ENCODE measurements at regions not wholly inside any gene's neighbourhood (a gene's known extent, or its start where the extent isn't known, plus 50 kb on each side); places are given as distances from the start of the nearest gene placed in this dataset.

DNA sequence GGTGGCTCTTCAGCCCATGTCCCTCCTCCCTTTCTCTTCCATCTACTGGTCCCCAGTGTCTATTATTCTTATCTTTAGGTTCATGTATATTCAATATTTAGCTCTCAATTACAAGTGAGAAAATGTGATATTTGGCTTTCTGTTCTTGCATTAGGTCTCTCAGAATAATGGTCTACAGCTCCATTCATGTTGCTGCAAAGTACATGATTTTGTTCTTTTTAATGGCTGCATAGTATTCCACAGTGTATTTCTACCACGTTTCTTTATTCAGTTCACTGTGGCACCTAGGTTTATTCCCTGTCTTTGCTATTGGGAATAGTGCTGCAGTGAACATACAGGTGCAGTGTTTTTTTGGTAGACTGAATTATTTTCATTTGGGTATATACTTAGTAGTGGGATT lies 1308.8 kb downstream of the EFNA5 start:
- Histone ChIP-seq H3K4me3 (ENCODE audit: insufficient read depth, low read depth, low read length) (no peak overlapping the region), H3K18ac (ENCODE audit: low read depth, low read length) (no peak overlapping the region), H3K23ac (ENCODE audit: low read depth, low read length) (no peak overlapping the region), H3K9me1 (ENCODE audit: insufficient read depth, low read length) (no peaks in the 10 kb centered on the region), H4K8ac (ENCODE audit: low read depth in 2 of 2, low read length in 2 of 2) (no peak overlapping the region), H4K5ac (ENCODE audit: low read depth, low read length) (no peak overlapping the region), H4K91ac (ENCODE audit: insufficient read depth, low read depth, low read length) (no peak overlapping the region), H2BK20ac (ENCODE audit: low read depth, low read length) (no peak overlapping the region), H3K27me3 (ENCODE audit: control insufficient read depth, insufficient read depth, low read length) (no peaks in the 10 kb centered on the region), H2BK120ac (ENCODE audit: low read depth, low read length) (no peak overlapping the region), H3K9ac (ENCODE audit: low read depth, low read length) (no peak overlapping the region), H3K4me1 (ENCODE audit: control insufficient read depth, insufficient read depth, low read length) (no peaks in the 10 kb centered on the region), H3K4me2 (ENCODE audit: low read depth, low read length) (no peak overlapping the region), H2BK15ac (ENCODE audit: low read depth, low read length) (no peak overlapping the region), H3K56ac (ENCODE audit: extremely low read depth, insufficient read depth, low read length) (no peak overlapping the region), H2AK9ac (replicated peaks; ENCODE audit: low read depth, low read length, poor library complexity) (no peak overlapping the region), H2BK5ac (ENCODE audit: low read depth, low read length, poor library complexity, severe bottlenecking) (no peak overlapping the region), H3K36me3 (ENCODE audit: control insufficient read depth, insufficient read depth, low read length) (no peaks in the 10 kb centered on the region), H3K14ac (replicated peaks; ENCODE audit: low read depth, low read length) (no peak overlapping the region), H2AK5ac (ENCODE audit: low read depth, low read length) (no peak overlapping the region), H3K9me3 (ENCODE audit: control insufficient read depth, insufficient read depth, low read length) (no peaks in the 10 kb centered on the region), H3K4ac (ENCODE audit: low read depth, low read length) (no peak overlapping the region), H2AFZ (replicated peaks; ENCODE audit: low read length, poor library complexity) (no peak overlapping the region), H3K27ac (ENCODE audit: insufficient read depth, low read length) (no peak overlapping the region), H4K20me1 (ENCODE audit: insufficient read depth, low read length) (no peaks in the 10 kb centered on the region), H3K79me1 (ENCODE audit: low read depth in 1 of 2, low read length in 2 of 2) (no peaks in the 10 kb centered on the region)
- ChIA-PET POLR2A (ENCODE audit: unreplicated experiment) (no interaction called here), CTCF (interaction anchor here (0.6 kb wide), 1 partner anchor 22 kb away, joined by 6 read pairs; no protein-coding TSS in a partner anchor)
- intact Hi-C loops (cut with micrococcal nuclease) = no loop called here
- no peak for DNase-seq
- BruUV-seq (replicated peaks) = no TSS peak
- dilution Hi-C loops (cut with HindIII; ENCODE audit: low sequenced_read_pairs, unreplicated experiment) = no loop called here
- in situ Hi-C loops (cut with MboI; ENCODE audit: low sequenced_read_pairs) = no loop called here
- no CpG with 5 or more reads among the region's 1 CpG for WGBS, 2 experiments (ENCODE audit: extremely low coverage in 2 of 2, insufficient read length in 1 of 2)
- TF ChIP-seq, protein P1, sequence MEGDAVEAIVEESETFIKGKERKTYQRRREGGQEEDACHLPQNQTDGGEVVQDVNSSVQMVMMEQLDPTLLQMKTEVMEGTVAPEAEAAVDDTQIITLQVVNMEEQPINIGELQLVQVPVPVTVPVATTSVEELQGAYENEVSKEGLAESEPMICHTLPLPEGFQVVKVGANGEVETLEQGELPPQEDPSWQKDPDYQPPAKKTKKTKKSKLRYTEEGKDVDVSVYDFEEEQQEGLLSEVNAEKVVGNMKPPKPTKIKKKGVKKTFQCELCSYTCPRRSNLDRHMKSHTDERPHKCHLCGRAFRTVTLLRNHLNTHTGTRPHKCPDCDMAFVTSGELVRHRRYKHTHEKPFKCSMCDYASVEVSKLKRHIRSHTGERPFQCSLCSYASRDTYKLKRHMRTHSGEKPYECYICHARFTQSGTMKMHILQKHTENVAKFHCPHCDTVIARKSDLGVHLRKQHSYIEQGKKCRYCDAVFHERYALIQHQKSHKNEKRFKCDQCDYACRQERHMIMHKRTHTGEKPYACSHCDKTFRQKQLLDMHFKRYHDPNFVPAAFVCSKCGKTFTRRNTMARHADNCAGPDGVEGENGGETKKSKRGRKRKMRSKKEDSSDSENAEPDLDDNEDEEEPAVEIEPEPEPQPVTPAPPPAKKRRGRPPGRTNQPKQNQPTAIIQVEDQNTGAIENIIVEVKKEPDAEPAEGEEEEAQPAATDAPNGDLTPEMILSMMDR (conservative IDR thresholded peaks at IDR 0.05; ENCODE audit: low read depth, low read length) = no peak
- no peak for TF ChIP-seq MAFK (IDR thresholded peaks at IDR 0.05; ENCODE audit: low read depth, low read length)
- no peak for TF ChIP-seq POLR2A (IDR thresholded peaks at IDR 0.05; ENCODE audit: low read depth, low read length)
- no peak for TF ChIP-seq RAD21 (IDR thresholded peaks at IDR 0.05; ENCODE audit: low read length)
- TF ChIP-seq, protein P2, sequence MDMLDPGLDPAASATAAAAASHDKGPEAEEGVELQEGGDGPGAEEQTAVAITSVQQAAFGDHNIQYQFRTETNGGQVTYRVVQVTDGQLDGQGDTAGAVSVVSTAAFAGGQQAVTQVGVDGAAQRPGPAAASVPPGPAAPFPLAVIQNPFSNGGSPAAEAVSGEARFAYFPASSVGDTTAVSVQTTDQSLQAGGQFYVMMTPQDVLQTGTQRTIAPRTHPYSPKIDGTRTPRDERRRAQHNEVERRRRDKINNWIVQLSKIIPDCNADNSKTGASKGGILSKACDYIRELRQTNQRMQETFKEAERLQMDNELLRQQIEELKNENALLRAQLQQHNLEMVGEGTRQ (IDR thresholded peaks at IDR 0.05; ENCODE audit: low read depth, low read length) = no peak
- TF ChIP-seq MAZ (IDR thresholded peaks at IDR 0.05; ENCODE audit: borderline replicate concordance, low read depth, low read length) = no peak
- no peak for TF ChIP-seq RCOR1 (IDR thresholded peaks at IDR 0.05; ENCODE audit: insufficient replicate concordance, low read length)
- TF ChIP-seq NFE2L2 (IDR thresholded peaks at IDR 0.05; ENCODE audit: low read depth, low read length) = no peak
- no peak for ATAC-seq (ENCODE audit: low read depth)

All from IMR-90 (cell line).